NK-92 treated with Interleukin-12 subunit alpha and Interleukin-12 subunit beta, amount 100 ng/mL, for 24 hours (cell line): ENCODE measurements at regions not wholly inside any gene's neighbourhood (a gene's known extent, or its start where the extent isn't known, plus 50 kb on each side); places are given as distances from the start of the nearest gene placed in this dataset.
"Not testable (repeated sequence)": the region's sequence is repeated elsewhere in the genome, so short reads cannot be mapped to it uniquely, and the experiment has no call there.

Source experiments
- DNase-seq: peaks from one replicate; lab custom pipeline; 2025; lab: John Stamatoyannopoulos, UW

- no peak for DNase-seq
Observed at GRCh38 chr4:111037591-111038360, 414.9 kb upstream of the PITX2 start.

GRCh38 chr4:111040904-111041303, 418.0 kb upstream of the PITX2 start:
- no peak for DNase-seq

- no peak for DNase-seq
Observed at GRCh38 chr4:111043286-111043685, 420.4 kb upstream of the PITX2 start.

- DNase-seq, result no peak
Observed at GRCh38 chr4:111045992-111046391, 423.1 kb upstream of the PITX2 start.

GRCh38 chr4:111046811-111047210, 423.9 kb upstream of the PITX2 start:
- DNase-seq, result no peak

- no peak for DNase-seq
Observed at GRCh38 chr4:111048316-111048715, 425.4 kb upstream of the PITX2 start.

- no peak for DNase-seq
Observed at GRCh38 chr4:111064342-111064993, 441.6 kb upstream of the PITX2 start.

- no peak for DNase-seq
Observed at GRCh38 chr4:111066001-111066400, 443.1 kb upstream of the PITX2 start.

GRCh38 chr4:111066447-111066846, 443.6 kb upstream of the PITX2 start:
- no peak for DNase-seq

- DNase-seq, result no peak
Observed at GRCh38 chr4:111066887-111067286, 444.0 kb upstream of the PITX2 start.

- no peak for DNase-seq
Observed at GRCh38 chr4:111068883-111069282, 446.0 kb upstream of the PITX2 start.

- no peak for DNase-seq
Observed at GRCh38 chr4:111070390-111070789, 447.5 kb upstream of the PITX2 start.

GRCh38 chr4:111074523-111075114, 451.7 kb upstream of the PITX2 start:
- no peak for DNase-seq

- DNase-seq, result not testable (repeated sequence)
Observed at GRCh38 chr4:111076299-111076698, 453.4 kb upstream of the PITX2 start.

- DNase-seq, result no peak
Observed at GRCh38 chr4:111108153-111108552, 485.3 kb upstream of the PITX2 start.

GRCh38 chr4:111113591-111113990, 490.7 kb upstream of the PITX2 start:
- DNase-seq, result no peak

- no peak for DNase-seq
Observed at GRCh38 chr4:111115881-111116280, 493.0 kb upstream of the PITX2 start.

GRCh38 chr4:111120191-111120590, 497.3 kb upstream of the PITX2 start:
- DNase-seq, result no peak

- DNase-seq, result no peak
Observed at GRCh38 chr4:111126340-111126739, 503.5 kb upstream of the PITX2 start.

GRCh38 chr4:111127841-111128240, 505.0 kb upstream of the PITX2 start:
- no peak for DNase-seq

- no peak for DNase-seq
Observed at GRCh38 chr4:111128327-111128726, 505.4 kb upstream of the PITX2 start.

- DNase-seq, result no peak
Observed at GRCh38 chr4:111136438-111136837, 513.6 kb upstream of the PITX2 start.

GRCh38 chr4:111136967-111137366, 514.1 kb upstream of the PITX2 start:
- DNase-seq, result no peak
